Neural progenitor cell (in vitro differentiated cells): ENCODE measurements at regions not wholly inside any gene's neighbourhood (a gene's known extent, or its start where the extent isn't known, plus 50 kb on each side); places are given as distances from the start of the nearest gene placed in this dataset.

Experiments used
- DNase-seq: peaks from one replicate; pipeline ENCODE4 v3.0.0-alpha.2; 2016; ENCODE audit warnings: low spot score
- H2AFZ ChIP-seq: fragments of 200-600 bp; sonication (generic); replicated peaks from 2 replicates; pipeline ENCODE4 v1.6.1; 2016; ENCODE audit warnings: antibody characterized with exemption
- H3F3A ChIP-seq: fragments of 200-600 bp; sonication (generic); 2 replicates; pipeline ENCODE4 v1.6.1; 2016; ENCODE audit warnings: antibody characterized with exemption, low read depth
- H3K27ac ChIP-seq: fragments of 200-600 bp; sonication (generic); 2 replicates; pipeline ENCODE4 v1.5.1; 2016; ENCODE audit warnings: mild to moderate bottlenecking
- H3K27me3 ChIP-seq: fragments of 200-600 bp; sonication (generic); 2 replicates; pipeline ENCODE4 v1.6.1; 2016; ENCODE audit warnings: mild to moderate bottlenecking, moderate library complexity
- H3K36me3 ChIP-seq: fragments of 200-600 bp; sonication (generic); 2 replicates; pipeline ENCODE4 v1.5.1; 2016
- H3K4me1 ChIP-seq: fragments of 200-600 bp; sonication (generic); 2 replicates; pipeline ENCODE4 v1.6.1; 2016; ENCODE audit warnings: mixed run types
- H3K4me2 ChIP-seq: fragments of 200-600 bp; sonication (generic); 2 replicates; pipeline ENCODE4 v1.6.1; 2016
- H3K4me3 ChIP-seq: fragments of 200-600 bp; sonication (generic); 2 replicates; pipeline ENCODE4 v1.5.1; 2016
- H3K79me2 ChIP-seq: fragments of 200-600 bp; sonication (generic); 2 replicates; pipeline ENCODE4 v1.6.1; 2016; ENCODE audit warnings: low read depth
- H3K9ac ChIP-seq: fragments of 200-600 bp; sonication (generic); 2 replicates; pipeline ENCODE4 v1.6.1; 2016
- H3K9me3 ChIP-seq: fragments of 200-600 bp; sonication (generic); 2 replicates; pipeline ENCODE4 v1.5.1; 2016; ENCODE audit warnings: low read depth
- H4K20me1 ChIP-seq: fragments of 200-600 bp; sonication (generic); 2 replicates; pipeline ENCODE4 v1.6.1; 2016; ENCODE audit warnings: low read depth
- H3K27ac Mint-ChIP-seq: 3 replicates; pipeline ENCODE4 v1.8.0; 2021; ENCODE audit warnings: mixed read lengths
- H3K27me3 Mint-ChIP-seq: 2 replicates; pipeline ENCODE4 v1.8.0; 2022; ENCODE audit warnings: low read depth, mild to moderate bottlenecking, inconsistent platforms, moderate library complexity, mixed read lengths; ENCODE audit not compliant: insufficient read depth
- H3K36me3 Mint-ChIP-seq: 3 replicates; pipeline ENCODE4 v1.8.0; 2021; ENCODE audit warnings: mixed read lengths
- H3K4me1 Mint-ChIP-seq: 3 replicates; pipeline ENCODE4 v1.8.0; 2021; ENCODE audit warnings: mixed read lengths
- H3K4me3 Mint-ChIP-seq: 3 replicates; pipeline ENCODE4 v1.8.0; 2021; ENCODE audit warnings: mild to moderate bottlenecking, moderate library complexity, mixed read lengths
- H3K9me3 Mint-ChIP-seq: 3 replicates; pipeline ENCODE4 v1.8.0; 2020; ENCODE audit warnings: mixed read lengths
- CTCF ChIP-seq: fragments of 200-600 bp; sonication (generic); IDR thresholded peaks from 2 replicates; pipeline ENCODE4 v1.5.1; 2017; ENCODE audit warnings: antibody characterized with exemption, mild to moderate bottlenecking
- EZH2 ChIP-seq: fragments of 200-600 bp; sonication (generic); IDR thresholded peaks from 2 replicates; pipeline ENCODE4 v1.6.1; 2017; ENCODE audit warnings: antibody characterized with exemption, mild to moderate bottlenecking, moderate library complexity
- EZH2phosphoT487 ChIP-seq: fragments of 200-600 bp; sonication (generic); IDR thresholded peaks from 2 replicates; pipeline ENCODE4 v1.6.1; 2017; ENCODE audit warnings: antibody characterized with exemption

- Histone ChIP-seq H3K4me1 (no peaks in the 10 kb centered on the region), H3K4me2 (no peak overlapping the region), H3K9ac (no peak overlapping the region), H4K20me1 (no peaks in the 10 kb centered on the region), H3K9me3 (no peaks in the 10 kb centered on the region), H3K27ac (no peak overlapping the region), H3K27me3 (no peaks in the 10 kb centered on the region), H2AFZ (no peak overlapping the region), H3K4me3 (no peak overlapping the region), H3F3A (no peaks in the 10 kb centered on the region), H3K79me2 (no peaks in the 10 kb centered on the region), H3K36me3 (no peaks in the 10 kb centered on the region)
- no peak overlapping the region for H3K4me3 Mint-ChIP-seq
- TF ChIP-seq EZH2phosphoT487 (no peak), EZH2 (no peak), CTCF (no peak)
- no peak for DNase-seq
- H3K27me3 Mint-ChIP-seq = no peaks in the 10 kb centered on the region
- H3K27ac Mint-ChIP-seq = no peak overlapping the region
- H3K9me3 Mint-ChIP-seq = peaks cover 2% of the 10 kb centered on the region
- H3K4me1 Mint-ChIP-seq = peaks cover 3% of the 10 kb centered on the region
- H3K36me3 Mint-ChIP-seq = no peaks in the 10 kb centered on the region
Measured at GRCh38 chr5:15012061-15012460, 140.5 kb upstream of the ANKH start.

GRCh38 chr5:15010936-15011335 lies 139.4 kb upstream of the ANKH start:
- TF ChIP-seq EZH2 = no peak
- TF ChIP-seq EZH2phosphoT487 = no peak
- TF ChIP-seq CTCF = no peak
- H3K27ac ChIP-seq = no peak overlapping the region
- no peaks in the 10 kb centered on the region for H4K20me1 ChIP-seq
- no peak overlapping the region for H3K4me2 ChIP-seq
- DNase-seq = no peak
- Mint-ChIP-seq H3K36me3 (no peaks in the 10 kb centered on the region), H3K9me3 (no peaks in the 10 kb centered on the region), H3K4me3 (no peak overlapping the region), H3K27me3 (no peaks in the 10 kb centered on the region), H3K27ac (no peak overlapping the region), H3K4me1 (peaks cover 3% of the 10 kb centered on the region)
- no peaks in the 10 kb centered on the region for H3K4me1 ChIP-seq
- no peaks in the 10 kb centered on the region for H3K9me3 ChIP-seq
- H3K4me3 ChIP-seq = no peak overlapping the region
- no peaks in the 10 kb centered on the region for H3K27me3 ChIP-seq
- H3K79me2 ChIP-seq = no peaks in the 10 kb centered on the region
- H3K9ac ChIP-seq = no peak overlapping the region
- H2AFZ ChIP-seq = no peak overlapping the region
- H3F3A ChIP-seq = no peaks in the 10 kb centered on the region
- no peaks in the 10 kb centered on the region for H3K36me3 ChIP-seq

- no peak overlapping the region for H3K4me2 ChIP-seq
- no peak overlapping the region for H3K27ac ChIP-seq
- no peak for DNase-seq
- H3K79me2 ChIP-seq = no peaks in the 10 kb centered on the region
- Mint-ChIP-seq H3K9me3 (no peaks in the 10 kb centered on the region), H3K4me1 (peaks cover 3% of the 10 kb centered on the region), H3K36me3 (no peaks in the 10 kb centered on the region), H3K4me3 (no peak overlapping the region), H3K27me3 (no peaks in the 10 kb centered on the region), H3K27ac (no peak overlapping the region)
- H3K4me1 ChIP-seq = no peaks in the 10 kb centered on the region
- no peaks in the 10 kb centered on the region for H3K9me3 ChIP-seq
- TF ChIP-seq EZH2phosphoT487 = no peak
- no peak for TF ChIP-seq EZH2
- TF ChIP-seq CTCF = no peak
- no peak overlapping the region for H3K4me3 ChIP-seq
- H2AFZ ChIP-seq = no peak overlapping the region
- H3K9ac ChIP-seq = no peak overlapping the region
- no peaks in the 10 kb centered on the region for H3K27me3 ChIP-seq
- no peaks in the 10 kb centered on the region for H3F3A ChIP-seq
- H3K36me3 ChIP-seq = no peaks in the 10 kb centered on the region
- no peaks in the 10 kb centered on the region for H4K20me1 ChIP-seq
Measured at GRCh38 chr5:15009420-15009819, 137.8 kb upstream of the ANKH start.

- H4K20me1 ChIP-seq = no peaks in the 10 kb centered on the region
- no peaks in the 10 kb centered on the region for H3K27me3 ChIP-seq
- no peaks in the 10 kb centered on the region for H3F3A ChIP-seq
- Mint-ChIP-seq H3K4me1 (peaks cover 3% of the 10 kb centered on the region), H3K9me3 (no peaks in the 10 kb centered on the region), H3K27ac (no peak overlapping the region), H3K36me3 (no peaks in the 10 kb centered on the region), H3K27me3 (no peaks in the 10 kb centered on the region), H3K4me3 (no peak overlapping the region)
- H3K9me3 ChIP-seq = no peaks in the 10 kb centered on the region
- no peak for TF ChIP-seq EZH2phosphoT487
- no peak for TF ChIP-seq CTCF
- TF ChIP-seq EZH2 = no peak
- H3K4me1 ChIP-seq = no peaks in the 10 kb centered on the region
- no peak overlapping the region for H3K9ac ChIP-seq
- no peaks in the 10 kb centered on the region for H3K36me3 ChIP-seq
- H2AFZ ChIP-seq = no peak overlapping the region
- H3K4me2 ChIP-seq = no peak overlapping the region
- no peaks in the 10 kb centered on the region for H3K79me2 ChIP-seq
- DNase-seq = no peak
- H3K27ac ChIP-seq = no peak overlapping the region
- H3K4me3 ChIP-seq = no peak overlapping the region
Measured at GRCh38 chr5:15008921-15009320, 137.3 kb upstream of the ANKH start.
